ENCODE measurements at regions not wholly inside any gene's neighbourhood (a gene's known extent, or its start where the extent isn't known, plus 50 kb on each side); places are given as distances from the start of the nearest gene placed in this dataset.

GRCh38 chr7:13078105-13078504 lies 390.7 kb downstream of the ARL4A start:
- Histone ChIP-seq H3K27me3 (ENCODE audit: control insufficient read depth, insufficient read depth, low read length) (no peaks in the 10 kb centered on the region), H3K36me3 (ENCODE audit: control insufficient read depth, insufficient read depth, low read length) (no peaks in the 10 kb centered on the region), H3K4me3 (ENCODE audit: low read depth, low read length) (no peak overlapping the region)
- no peak for TF ChIP-seq CTCF (IDR thresholded peaks at IDR 0.05; ENCODE audit: insufficient read depth, low read length, poor library complexity, severe bottlenecking)
- DNase-seq (ENCODE audit: low read depth): no peak

GRCh38 chr7:13090959-13091358 lies 403.5 kb downstream of the ARL4A start:
- H3K36me3 ChIP-seq (ENCODE audit: control insufficient read depth, insufficient read depth, low read length): no peaks in the 10 kb centered on the region
- H3K27me3 ChIP-seq (ENCODE audit: control insufficient read depth, insufficient read depth, low read length): no peaks in the 10 kb centered on the region
- TF ChIP-seq CTCF (IDR thresholded peaks at IDR 0.05; ENCODE audit: insufficient read depth, low read length, poor library complexity, severe bottlenecking): no peak
- H3K4me3 ChIP-seq (ENCODE audit: low read depth, low read length): no peak overlapping the region
- no peak for DNase-seq (ENCODE audit: low read depth)

GRCh38 chr7:13091974-13092707 lies 404.7 kb downstream of the ARL4A start:
- DNase-seq (ENCODE audit: low read depth): no peak
- no peaks in the 10 kb centered on the region for H3K36me3 ChIP-seq (ENCODE audit: control insufficient read depth, insufficient read depth, low read length)
- TF ChIP-seq CTCF (IDR thresholded peaks at IDR 0.05; ENCODE audit: insufficient read depth, low read length, poor library complexity, severe bottlenecking): no peak
- H3K27me3 ChIP-seq (ENCODE audit: control insufficient read depth, insufficient read depth, low read length): no peaks in the 10 kb centered on the region
- no peak overlapping the region for H3K4me3 ChIP-seq (ENCODE audit: low read depth, low read length)

- H3K27me3 ChIP-seq (ENCODE audit: control insufficient read depth, insufficient read depth, low read length): no peaks in the 10 kb centered on the region
- no peak for TF ChIP-seq CTCF (IDR thresholded peaks at IDR 0.05; ENCODE audit: insufficient read depth, low read length, poor library complexity, severe bottlenecking)
- DNase-seq (ENCODE audit: low read depth): no peak
- no peak overlapping the region for H3K4me3 ChIP-seq (ENCODE audit: low read depth, low read length)
- H3K36me3 ChIP-seq (ENCODE audit: control insufficient read depth, insufficient read depth, low read length): no peaks in the 10 kb centered on the region
These were observed 405.2 kb downstream of the ARL4A start for GRCh38 chr7:13092708-13093005.

GRCh38 chr7:13093160-13093559 lies 405.7 kb downstream of the ARL4A start:
- DNase-seq (ENCODE audit: low read depth): no peak
- Histone ChIP-seq H3K36me3 (ENCODE audit: control insufficient read depth, insufficient read depth, low read length) (no peaks in the 10 kb centered on the region), H3K4me3 (ENCODE audit: low read depth, low read length) (no peak overlapping the region), H3K27me3 (ENCODE audit: control insufficient read depth, insufficient read depth, low read length) (no peaks in the 10 kb centered on the region)
- TF ChIP-seq CTCF (IDR thresholded peaks at IDR 0.05; ENCODE audit: insufficient read depth, low read length, poor library complexity, severe bottlenecking): no peak

GRCh38 chr7:13097499-13097898 lies 410.1 kb downstream of the ARL4A start:
- H3K27me3 ChIP-seq (ENCODE audit: control insufficient read depth, insufficient read depth, low read length): no peaks in the 10 kb centered on the region
- no peak for TF ChIP-seq CTCF (IDR thresholded peaks at IDR 0.05; ENCODE audit: insufficient read depth, low read length, poor library complexity, severe bottlenecking)
- H3K36me3 ChIP-seq (ENCODE audit: control insufficient read depth, insufficient read depth, low read length): no peaks in the 10 kb centered on the region
- no peak overlapping the region for H3K4me3 ChIP-seq (ENCODE audit: low read depth, low read length)
- DNase-seq (ENCODE audit: low read depth): no peak
